Loucy (cell line): ENCODE measurements at regions not wholly inside any gene's neighbourhood (a gene's known extent, or its start where the extent isn't known, plus 50 kb on each side); places are given as distances from the start of the nearest gene placed in this dataset.

Experiments used
- EZH2phosphoT487 ChIP-seq: fragments of 200-600 bp; IDR thresholded peaks from 2 replicates; pipeline ENCODE4 v1.6.1; 2018; ENCODE audit warnings: antibody characterized with exemption, mild to moderate bottlenecking, moderate library complexity, borderline replicate concordance
- TF ChIP-seq, protein P1 (sequence below): fragments of 200-600 bp; sonication (generic); conservative IDR thresholded peaks from 2 replicates; pipeline ENCODE4 v1.5.1; 2014; ENCODE audit warnings: mild to moderate bottlenecking, antibody characterized with exemption, low read length

DNA sequence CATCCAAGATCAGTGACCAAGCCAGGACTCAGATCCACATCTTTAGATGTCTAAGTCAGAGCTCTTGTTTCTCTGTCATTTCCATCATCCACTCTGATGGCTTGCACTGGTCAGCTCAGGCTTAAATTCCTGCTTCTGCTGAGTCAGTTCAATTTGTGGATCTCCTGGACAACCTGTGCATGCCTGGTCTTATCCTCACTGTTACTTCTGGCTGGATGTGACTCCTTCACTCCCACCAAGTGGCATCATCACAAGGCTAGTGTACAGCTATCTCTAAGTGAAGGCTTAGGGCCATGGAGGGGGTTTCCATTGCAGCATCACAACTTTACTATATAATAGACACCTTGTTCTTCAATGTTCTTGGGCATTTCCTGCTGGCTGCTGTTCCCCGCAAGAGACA, 102.9 kb downstream of the EMP1 start:
- TF ChIP-seq, protein P1, sequence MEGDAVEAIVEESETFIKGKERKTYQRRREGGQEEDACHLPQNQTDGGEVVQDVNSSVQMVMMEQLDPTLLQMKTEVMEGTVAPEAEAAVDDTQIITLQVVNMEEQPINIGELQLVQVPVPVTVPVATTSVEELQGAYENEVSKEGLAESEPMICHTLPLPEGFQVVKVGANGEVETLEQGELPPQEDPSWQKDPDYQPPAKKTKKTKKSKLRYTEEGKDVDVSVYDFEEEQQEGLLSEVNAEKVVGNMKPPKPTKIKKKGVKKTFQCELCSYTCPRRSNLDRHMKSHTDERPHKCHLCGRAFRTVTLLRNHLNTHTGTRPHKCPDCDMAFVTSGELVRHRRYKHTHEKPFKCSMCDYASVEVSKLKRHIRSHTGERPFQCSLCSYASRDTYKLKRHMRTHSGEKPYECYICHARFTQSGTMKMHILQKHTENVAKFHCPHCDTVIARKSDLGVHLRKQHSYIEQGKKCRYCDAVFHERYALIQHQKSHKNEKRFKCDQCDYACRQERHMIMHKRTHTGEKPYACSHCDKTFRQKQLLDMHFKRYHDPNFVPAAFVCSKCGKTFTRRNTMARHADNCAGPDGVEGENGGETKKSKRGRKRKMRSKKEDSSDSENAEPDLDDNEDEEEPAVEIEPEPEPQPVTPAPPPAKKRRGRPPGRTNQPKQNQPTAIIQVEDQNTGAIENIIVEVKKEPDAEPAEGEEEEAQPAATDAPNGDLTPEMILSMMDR, result no peak
- TF ChIP-seq EZH2phosphoT487, result no peak
